22Rv1 (cell line): ENCODE measurements at regions not wholly inside any gene's neighbourhood (a gene's known extent, or its start where the extent isn't known, plus 50 kb on each side); places are given as distances from the start of the nearest gene placed in this dataset.

ENCODE experiments used
- ZFX ChIP-seq: fragments of 450-650 bp; IDR thresholded peaks from 2 replicates; pipeline ENCODE4 v1.6.1; 2017; ENCODE audit warnings: antibody characterized with exemption, borderline replicate concordance
- TF ChIP-seq, protein P1 (sequence below): fragments of 450-650 bp; IDR thresholded peaks from 2 replicates; pipeline ENCODE4 v1.5.1; 2017; ENCODE audit warnings: mild to moderate bottlenecking

GRCh38 chr6:111941686-111942330 lies 68.6 kb upstream of the FYN start:
- TF ChIP-seq, protein P1, sequence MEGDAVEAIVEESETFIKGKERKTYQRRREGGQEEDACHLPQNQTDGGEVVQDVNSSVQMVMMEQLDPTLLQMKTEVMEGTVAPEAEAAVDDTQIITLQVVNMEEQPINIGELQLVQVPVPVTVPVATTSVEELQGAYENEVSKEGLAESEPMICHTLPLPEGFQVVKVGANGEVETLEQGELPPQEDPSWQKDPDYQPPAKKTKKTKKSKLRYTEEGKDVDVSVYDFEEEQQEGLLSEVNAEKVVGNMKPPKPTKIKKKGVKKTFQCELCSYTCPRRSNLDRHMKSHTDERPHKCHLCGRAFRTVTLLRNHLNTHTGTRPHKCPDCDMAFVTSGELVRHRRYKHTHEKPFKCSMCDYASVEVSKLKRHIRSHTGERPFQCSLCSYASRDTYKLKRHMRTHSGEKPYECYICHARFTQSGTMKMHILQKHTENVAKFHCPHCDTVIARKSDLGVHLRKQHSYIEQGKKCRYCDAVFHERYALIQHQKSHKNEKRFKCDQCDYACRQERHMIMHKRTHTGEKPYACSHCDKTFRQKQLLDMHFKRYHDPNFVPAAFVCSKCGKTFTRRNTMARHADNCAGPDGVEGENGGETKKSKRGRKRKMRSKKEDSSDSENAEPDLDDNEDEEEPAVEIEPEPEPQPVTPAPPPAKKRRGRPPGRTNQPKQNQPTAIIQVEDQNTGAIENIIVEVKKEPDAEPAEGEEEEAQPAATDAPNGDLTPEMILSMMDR: no peak
- no peak for TF ChIP-seq ZFX
